ENCODE measurements at regions not wholly inside any gene's neighbourhood (a gene's known extent, or its start where the extent isn't known, plus 50 kb on each side); places are given as distances from the start of the nearest gene placed in this dataset.
"Not testable (repeated sequence)": the region's sequence is repeated elsewhere in the genome, so short reads cannot be mapped to it uniquely, and the experiment has no call there.

GRCh38 chr1:121511876-121512275, 327.1 kb downstream of the SRGAP2C start:
- H3K4ac ChIP-seq (ENCODE audit: low read depth, low read length); H2BK12ac ChIP-seq (ENCODE audit: low read length); H3K27me3 ChIP-seq (ENCODE audit: insufficient read depth, low read length); H3K23ac ChIP-seq (ENCODE audit: low read length); H2BK5ac ChIP-seq (ENCODE audit: low read depth, low read length, poor library complexity); H3K9me3 ChIP-seq (ENCODE audit: insufficient read depth, low read depth, low read length); H4K8ac ChIP-seq (ENCODE audit: low read depth, low read length); H2BK120ac ChIP-seq (ENCODE audit: insufficient read depth, low read length, poor library complexity); H3K4me1 ChIP-seq (ENCODE audit: control insufficient read depth in 1 of 2, insufficient read depth in 2 of 2, low read length in 2 of 2); H2AK5ac ChIP-seq (ENCODE audit: low read length); H4K91ac ChIP-seq (ENCODE audit: low read depth, low read length); H3K4me2 ChIP-seq (ENCODE audit: low read length); H3K27ac ChIP-seq (ENCODE audit: low read depth, low read length); H3K36me3 ChIP-seq (ENCODE audit: control insufficient read depth in 1 of 2, insufficient read depth in 2 of 2, low read length in 2 of 2); H2AFZ ChIP-seq (ENCODE audit: insufficient read depth, low read length, poor library complexity); H3K18ac ChIP-seq (ENCODE audit: low read length); H3K79me2 ChIP-seq (ENCODE audit: control insufficient read depth, insufficient read depth, low read length, poor library complexity); DNase-seq; H3K79me1 ChIP-seq (ENCODE audit: low read length); H3K4me3 ChIP-seq (ENCODE audit: low read depth, low read length); H4K12ac ChIP-seq (ENCODE audit: low read depth, low read length); H3K14ac ChIP-seq (ENCODE audit: low read length); H3K9ac ChIP-seq (ENCODE audit: low read length): not testable (repeated sequence)
- WGBS (ENCODE audit: extremely low coverage, insufficient coverage, insufficient read length), result no CpG with 5 or more reads among the region's 1 CpG

- Histone ChIP-seq H4K12ac (ENCODE audit: low read depth, low read length) (no peak overlapping the region), H2BK120ac (ENCODE audit: insufficient read depth, low read length, poor library complexity) (no peak overlapping the region), H3K4me1 (ENCODE audit: control insufficient read depth in 1 of 2, insufficient read depth in 2 of 2, low read length in 2 of 2) (peaks cover 2 to 8% of the 10 kb centered on the region in 2 experiments), H3K9me3 (ENCODE audit: insufficient read depth, low read depth, low read length) (no peaks in the 10 kb centered on the region), H3K36me3 (ENCODE audit: control insufficient read depth in 1 of 2, insufficient read depth in 2 of 2, low read length in 2 of 2) (no peaks in the 10 kb centered on the region), H3K23ac (ENCODE audit: low read length) (no peak overlapping the region), H3K79me1 (ENCODE audit: low read length) (peaks cover 3% of the 10 kb centered on the region), H2BK5ac (ENCODE audit: low read depth, low read length, poor library complexity) (no peak overlapping the region), H4K91ac (ENCODE audit: low read depth, low read length) (no peak overlapping the region), H3K27me3 (ENCODE audit: insufficient read depth, low read length) (no peaks in the 10 kb centered on the region), H3K18ac (ENCODE audit: low read length) (no peak overlapping the region), H2AFZ (ENCODE audit: insufficient read depth, low read length, poor library complexity) (no peak overlapping the region), H3K4me2 (ENCODE audit: low read length) (no peak overlapping the region), H3K27ac (ENCODE audit: low read depth, low read length) (no peak overlapping the region), H3K4ac (ENCODE audit: low read depth, low read length) (no peak overlapping the region), H2BK12ac (ENCODE audit: low read length) (no peak overlapping the region), H2AK5ac (ENCODE audit: low read length) (no peak overlapping the region), H3K79me2 (ENCODE audit: control insufficient read depth, insufficient read depth, low read length, poor library complexity) (peaks cover 1% of the 10 kb centered on the region), H3K4me3 (ENCODE audit: low read depth, low read length) (no peak overlapping the region), H3K14ac (ENCODE audit: low read length) (no peak overlapping the region), H3K9ac (ENCODE audit: low read length) (no peak overlapping the region), H4K8ac (ENCODE audit: low read depth, low read length) (no peak overlapping the region)
- WGBS (ENCODE audit: extremely low coverage, insufficient coverage, insufficient read length), result no CpG with 5 or more reads among the region's 2 CpGs
- DNase-seq, result no peak
Measured at GRCh38 chr1:121515235-121515634, 330.5 kb downstream of the SRGAP2C start.

DNA sequence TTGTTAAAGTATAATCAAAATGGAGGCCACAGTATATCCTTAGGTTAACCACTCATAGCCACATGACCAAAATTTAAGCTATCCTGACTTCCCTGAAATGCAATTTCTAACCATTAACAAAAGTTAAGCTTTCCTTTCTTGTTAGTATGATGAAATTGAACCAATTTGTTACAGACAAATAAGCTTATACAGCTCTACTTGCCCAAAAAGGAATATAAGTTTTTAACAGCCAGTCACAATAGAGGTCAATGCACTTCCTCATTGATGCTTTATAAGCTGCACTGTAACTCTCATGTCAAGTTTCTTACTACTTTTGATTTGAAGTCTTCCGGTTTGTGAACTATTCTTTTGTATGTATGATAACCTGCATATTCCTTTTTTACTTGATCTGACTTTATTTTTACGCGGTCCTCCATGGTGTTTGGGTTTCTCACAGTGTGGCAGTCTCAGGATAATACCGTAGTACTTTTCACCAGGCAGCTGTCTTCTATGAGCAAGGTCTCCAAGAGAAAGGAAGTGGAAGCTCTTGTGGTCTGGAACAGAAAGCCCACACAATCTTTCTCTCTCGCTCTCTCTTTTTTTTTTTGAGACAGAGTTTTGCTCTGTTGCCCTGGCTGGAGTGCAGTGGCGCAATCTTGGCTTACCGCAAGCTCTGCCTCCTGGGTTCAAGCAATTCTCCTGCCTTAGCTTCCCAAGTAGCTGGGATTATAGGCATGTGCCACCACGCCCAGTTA, 331.6 kb downstream of the SRGAP2C start:
- Histone ChIP-seq H2BK12ac (ENCODE audit: low read length) (no peak overlapping the region), H3K36me3 (ENCODE audit: control insufficient read depth in 1 of 2, insufficient read depth in 2 of 2, low read length in 2 of 2) (no peaks in the 10 kb centered on the region), H4K91ac (ENCODE audit: low read depth, low read length) (no peak overlapping the region), H3K4ac (ENCODE audit: low read depth, low read length) (no peak overlapping the region), H3K9ac (ENCODE audit: low read length) (no peak overlapping the region), H3K4me2 (ENCODE audit: low read length) (no peak overlapping the region), H4K8ac (ENCODE audit: low read depth, low read length) (no peak overlapping the region), H4K12ac (ENCODE audit: low read depth, low read length) (no peak overlapping the region), H3K79me2 (ENCODE audit: control insufficient read depth, insufficient read depth, low read length, poor library complexity) (peaks cover 1% of the 10 kb centered on the region), H2BK5ac (ENCODE audit: low read depth, low read length, poor library complexity) (no peak overlapping the region), H3K4me3 (ENCODE audit: low read depth, low read length) (no peak overlapping the region), H3K27ac (ENCODE audit: low read depth, low read length) (no peak overlapping the region), H3K79me1 (ENCODE audit: low read length) (peaks cover 3% of the 10 kb centered on the region), H3K9me3 (ENCODE audit: insufficient read depth, low read depth, low read length) (no peaks in the 10 kb centered on the region), H2BK120ac (ENCODE audit: insufficient read depth, low read length, poor library complexity) (no peak overlapping the region), H2AFZ (ENCODE audit: insufficient read depth, low read length, poor library complexity) (no peak overlapping the region), H3K23ac (ENCODE audit: low read length) (no peak overlapping the region), H2AK5ac (ENCODE audit: low read length) (no peak overlapping the region), H3K4me1 (ENCODE audit: control insufficient read depth in 1 of 2, insufficient read depth in 2 of 2, low read length in 2 of 2) (peaks cover 2 to 8% of the 10 kb centered on the region in 2 experiments), H3K27me3 (ENCODE audit: insufficient read depth, low read length) (no peaks in the 10 kb centered on the region), H3K14ac (ENCODE audit: low read length) (no peak overlapping the region), H3K18ac (ENCODE audit: low read length) (no peak overlapping the region)
- no CpG with 5 or more reads among the region's 8 CpGs for WGBS (ENCODE audit: extremely low coverage, insufficient coverage, insufficient read length)
- no peak for DNase-seq

GRCh38 chr1:121517586-121518230, 332.9 kb downstream of the SRGAP2C start:
- Histone ChIP-seq H3K27me3 (ENCODE audit: insufficient read depth, low read length) (no peaks in the 10 kb centered on the region), H3K9me3 (ENCODE audit: insufficient read depth, low read depth, low read length) (no peaks in the 10 kb centered on the region)
- WGBS (ENCODE audit: extremely low coverage, insufficient coverage, insufficient read length), result no CpG with 5 or more reads among the region's 9 CpGs

More at GRCh38 chr1:121517586-121518230, 332.9 kb downstream of the SRGAP2C start:
- no peak overlapping the region for H4K8ac ChIP-seq (ENCODE audit: low read depth, low read length)
- no peak overlapping the region for H3K4me3 ChIP-seq (ENCODE audit: low read depth, low read length)
- no peak overlapping the region for H4K12ac ChIP-seq (ENCODE audit: low read depth, low read length)
- H2AK5ac ChIP-seq (ENCODE audit: low read length), result no peak overlapping the region
- no peak overlapping the region for H3K27ac ChIP-seq (ENCODE audit: low read depth, low read length)
- peaks cover 3% of the 10 kb centered on the region for H3K79me1 ChIP-seq (ENCODE audit: low read length)
- no peak overlapping the region for H2BK5ac ChIP-seq (ENCODE audit: low read depth, low read length, poor library complexity)
- H3K4me1 ChIP-seq (ENCODE audit: control insufficient read depth in 1 of 2, insufficient read depth in 2 of 2, low read length in 2 of 2), result peaks cover 2 to 8% of the 10 kb centered on the region in 2 experiments
- no peak overlapping the region for H2BK12ac ChIP-seq (ENCODE audit: low read length)
- no peak overlapping the region for H3K4me2 ChIP-seq (ENCODE audit: low read length)
- H4K91ac ChIP-seq (ENCODE audit: low read depth, low read length), result no peak overlapping the region
- no peaks in the 10 kb centered on the region for H3K36me3 ChIP-seq (ENCODE audit: control insufficient read depth in 1 of 2, insufficient read depth in 2 of 2, low read length in 2 of 2)
- no peak overlapping the region for H3K23ac ChIP-seq (ENCODE audit: low read length)
- no peak overlapping the region for H2BK120ac ChIP-seq (ENCODE audit: insufficient read depth, low read length, poor library complexity)
- H2AFZ ChIP-seq (ENCODE audit: insufficient read depth, low read length, poor library complexity), result no peak overlapping the region
- no peak overlapping the region for H3K4ac ChIP-seq (ENCODE audit: low read depth, low read length)
- no peak for DNase-seq
- H3K79me2 ChIP-seq (ENCODE audit: control insufficient read depth, insufficient read depth, low read length, poor library complexity), result peaks cover 1% of the 10 kb centered on the region
- no peak overlapping the region for H3K18ac ChIP-seq (ENCODE audit: low read length)
- H3K14ac ChIP-seq (ENCODE audit: low read length), result no peak overlapping the region
- H3K9ac ChIP-seq (ENCODE audit: low read length), result no peak overlapping the region

All from trophoblast cell (in vitro differentiated cells and primary cell).